DMS153 treated with DMSO at 0.1 percent for 48 hours (cell line): ENCODE measurements at regions not wholly inside any gene's neighbourhood (a gene's known extent, or its start where the extent isn't known, plus 50 kb on each side); places are given as distances from the start of the nearest gene placed in this dataset.
"Not testable (repeated sequence)": the region's sequence is repeated elsewhere in the genome, so short reads cannot be mapped to it uniquely, and the experiment has no call there.

ENCODE experiments used
- DNase-seq: peaks from one replicate; lab custom pipeline; 2025; ENCODE audit not compliant: unreplicated experiment; lab: John Stamatoyannopoulos, UW

DNA sequence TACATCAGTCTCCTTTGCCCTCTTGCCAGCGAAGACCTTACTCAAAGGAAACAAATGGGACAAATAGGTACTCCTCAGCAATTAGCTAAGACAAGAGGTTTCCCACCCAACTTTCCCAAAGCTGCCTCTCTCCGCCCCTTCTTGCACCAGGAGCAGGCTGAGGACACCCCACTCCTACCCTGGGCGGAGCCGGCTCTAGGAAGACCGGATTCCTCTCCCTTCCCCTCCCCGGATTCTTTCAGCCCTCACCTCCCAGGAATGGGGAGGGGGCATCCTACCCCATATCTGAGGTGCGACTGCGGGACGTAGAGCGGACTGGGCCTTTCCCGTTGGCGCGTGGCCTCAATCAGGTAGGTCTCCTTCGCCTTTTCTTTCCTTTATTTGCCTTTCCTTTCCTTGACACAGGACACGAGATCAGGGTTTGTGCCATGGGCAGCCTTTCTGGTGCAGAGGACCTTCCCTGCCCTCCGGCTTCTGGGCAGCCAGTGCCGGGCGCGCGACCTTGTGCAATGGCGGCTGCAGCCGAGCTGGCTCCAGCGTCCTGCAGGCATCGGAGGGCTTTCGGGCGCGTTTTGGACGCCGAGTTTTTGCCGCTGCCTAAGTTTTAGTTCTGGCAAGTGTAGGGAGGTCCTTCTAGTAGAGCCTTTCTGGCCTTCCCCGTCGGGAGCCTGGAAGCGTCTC lies 279.9 kb downstream of the PLS3 start:
- not testable (repeated sequence) for DNase-seq

DNA sequence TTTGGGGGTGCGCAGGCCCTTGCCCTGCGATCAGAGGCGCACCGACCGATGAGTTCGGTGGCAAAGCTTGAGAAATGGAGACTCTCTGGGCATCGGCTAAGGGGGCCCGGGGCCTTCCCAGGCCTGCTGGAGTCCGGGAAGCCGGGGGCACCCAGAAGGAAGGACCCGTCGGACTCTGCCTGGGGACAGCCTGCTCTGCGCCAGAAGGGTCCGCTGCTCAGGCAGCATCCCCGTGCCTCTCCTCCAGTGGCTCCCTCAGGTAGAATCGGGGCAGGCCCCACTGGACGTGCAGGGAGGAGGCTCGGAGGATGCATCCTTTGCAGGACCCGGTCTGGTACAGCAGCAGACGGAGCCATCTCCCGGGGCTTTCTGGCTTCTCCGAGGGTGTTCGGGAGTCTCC lies 290.0 kb downstream of the PLS3 start:
- not testable (repeated sequence) for DNase-seq

DNA sequence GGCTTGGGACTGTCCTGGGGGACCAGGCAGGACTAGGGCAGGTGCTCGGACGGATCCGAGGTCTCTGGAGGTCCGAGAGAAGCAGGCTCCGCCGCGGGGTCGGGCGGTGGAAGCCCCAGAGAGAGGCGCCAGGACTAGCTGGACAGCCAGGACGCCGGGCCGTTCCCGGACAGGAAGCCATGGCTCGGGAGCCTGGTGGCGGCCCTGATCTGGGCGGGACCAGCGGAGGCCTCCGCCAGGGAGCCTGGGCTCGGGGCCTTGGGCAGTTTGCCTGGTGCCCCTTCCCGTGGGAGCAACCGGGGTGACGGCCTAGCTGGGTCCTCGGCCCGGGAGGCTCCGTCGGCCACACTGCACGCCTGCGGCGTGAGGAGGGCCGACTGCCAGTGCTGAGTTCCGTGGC lies 292.3 kb downstream of the PLS3 start:
- not testable (repeated sequence) for DNase-seq

DNA sequence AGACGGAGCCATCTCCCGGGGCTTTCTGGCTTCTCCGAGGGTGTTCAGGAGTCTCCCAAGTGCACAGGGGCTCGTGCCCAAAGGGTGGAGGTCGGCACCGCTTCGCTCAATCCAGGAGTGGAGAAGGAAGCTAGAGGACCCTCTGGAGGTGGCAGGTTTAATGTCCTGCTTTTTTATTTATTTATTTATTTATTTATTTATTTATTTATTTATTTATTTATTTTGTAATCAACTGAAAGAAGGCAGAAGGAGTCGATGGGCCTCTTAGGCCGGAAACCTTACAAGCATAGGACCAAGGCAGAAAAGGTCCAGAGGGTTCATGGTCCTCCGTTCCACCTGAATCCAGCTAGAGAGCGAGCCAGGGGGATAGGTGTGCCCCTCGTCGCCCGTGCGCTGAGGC lies 289.4 kb upstream of the AGTR2 start:
- not testable (repeated sequence) for DNase-seq

DNA sequence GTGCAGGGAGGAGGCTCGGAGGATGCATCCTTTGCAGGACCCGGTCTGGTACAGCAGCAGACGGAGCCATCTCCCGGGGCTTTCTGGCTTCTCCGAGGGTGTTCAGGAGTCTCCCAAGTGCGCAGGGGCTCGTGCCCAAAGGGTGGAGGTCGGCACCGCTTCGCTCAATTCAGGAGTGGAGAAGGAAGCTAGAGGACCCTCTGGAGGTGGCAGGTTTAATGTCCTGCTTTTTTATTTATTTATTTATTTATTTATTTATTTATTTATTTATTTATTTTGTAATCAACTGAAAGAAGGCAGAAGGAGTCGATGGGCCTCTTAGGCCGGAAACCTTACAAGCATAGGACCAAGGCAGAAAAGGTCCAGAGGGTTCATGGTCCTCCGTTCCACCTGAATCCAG lies 286.4 kb upstream of the AGTR2 start:
- not testable (repeated sequence) for DNase-seq

DNA sequence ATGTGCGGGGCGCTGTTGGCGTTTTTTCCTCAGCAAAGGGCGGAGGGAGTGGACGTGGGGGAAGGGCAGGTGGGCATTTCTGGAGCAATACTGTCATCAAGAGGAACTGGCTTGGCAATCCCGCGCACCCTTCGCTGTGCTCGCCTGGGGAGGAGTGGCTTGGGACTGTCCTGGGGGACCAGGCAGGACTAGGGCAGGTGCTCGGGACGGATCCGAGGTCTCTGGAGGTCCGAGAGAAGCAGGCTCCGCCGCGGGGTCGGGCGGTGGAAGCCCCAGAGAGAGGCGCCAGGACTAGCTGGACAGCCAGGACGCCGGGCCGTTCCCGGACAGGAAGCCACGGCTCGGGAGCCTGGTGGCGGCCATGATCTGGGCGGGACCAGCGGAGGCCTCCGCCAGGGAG lies 282.5 kb upstream of the AGTR2 start:
- DNase-seq = not testable (repeated sequence)

DNA sequence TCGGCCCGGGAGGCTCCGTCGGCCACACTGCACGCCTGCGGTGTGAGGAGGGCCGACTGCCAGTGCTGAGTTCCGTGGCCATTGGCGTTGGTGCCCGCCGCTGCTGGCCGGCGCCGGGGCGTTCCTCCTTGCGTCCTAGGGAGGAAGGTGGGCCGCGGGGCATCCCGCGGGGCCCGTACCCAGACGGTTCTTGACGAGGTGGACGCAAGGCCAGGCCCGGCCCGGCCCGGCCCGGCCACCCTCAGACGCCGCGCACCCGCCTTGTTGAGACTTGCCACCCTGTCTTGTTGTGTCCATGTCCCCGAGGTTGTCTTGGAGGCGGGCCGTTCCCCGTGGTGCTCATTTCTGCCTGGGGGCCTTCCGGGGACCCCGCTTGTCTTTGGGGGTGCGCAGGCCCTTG lies 282.0 kb upstream of the AGTR2 start:
- not testable (repeated sequence) for DNase-seq

DNA sequence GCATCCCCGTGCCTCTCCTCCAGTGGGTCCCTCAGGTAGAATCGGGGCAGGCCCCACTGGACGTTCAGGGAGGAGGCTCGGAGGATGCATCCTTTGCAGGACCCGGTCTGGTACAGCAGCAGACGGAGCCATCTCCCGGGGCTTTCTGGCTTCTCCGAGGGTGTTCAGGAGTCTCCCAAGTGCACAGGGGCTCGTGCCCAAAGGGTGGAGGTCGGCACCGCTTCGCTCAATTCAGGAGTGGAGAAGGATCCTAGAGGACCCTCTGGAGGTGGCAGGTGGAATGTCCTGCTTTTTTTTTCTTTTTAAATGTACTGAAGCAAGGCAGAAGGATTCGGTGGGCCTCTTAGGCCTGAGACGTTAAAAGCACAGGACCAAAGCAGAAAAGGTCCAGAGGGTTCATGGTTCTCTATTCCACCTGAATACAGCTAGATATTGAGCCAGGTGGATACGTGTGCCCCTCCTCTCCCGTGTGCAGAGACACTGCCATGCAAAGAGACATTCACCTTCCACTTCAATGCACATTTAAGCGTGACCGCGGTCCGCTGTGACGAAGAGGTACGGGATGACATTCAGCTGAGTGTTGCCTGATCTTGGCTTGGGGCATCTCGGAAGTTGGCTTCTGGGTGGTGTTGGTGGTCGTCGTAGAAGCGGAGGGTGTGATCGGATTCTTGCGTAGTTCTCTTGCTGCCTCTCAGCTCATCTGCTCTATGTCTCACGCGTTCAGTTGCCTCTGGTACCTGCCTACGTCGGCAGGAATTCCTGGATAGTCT lies 281.2 kb upstream of the AGTR2 start:
- no peak for DNase-seq

DNA sequence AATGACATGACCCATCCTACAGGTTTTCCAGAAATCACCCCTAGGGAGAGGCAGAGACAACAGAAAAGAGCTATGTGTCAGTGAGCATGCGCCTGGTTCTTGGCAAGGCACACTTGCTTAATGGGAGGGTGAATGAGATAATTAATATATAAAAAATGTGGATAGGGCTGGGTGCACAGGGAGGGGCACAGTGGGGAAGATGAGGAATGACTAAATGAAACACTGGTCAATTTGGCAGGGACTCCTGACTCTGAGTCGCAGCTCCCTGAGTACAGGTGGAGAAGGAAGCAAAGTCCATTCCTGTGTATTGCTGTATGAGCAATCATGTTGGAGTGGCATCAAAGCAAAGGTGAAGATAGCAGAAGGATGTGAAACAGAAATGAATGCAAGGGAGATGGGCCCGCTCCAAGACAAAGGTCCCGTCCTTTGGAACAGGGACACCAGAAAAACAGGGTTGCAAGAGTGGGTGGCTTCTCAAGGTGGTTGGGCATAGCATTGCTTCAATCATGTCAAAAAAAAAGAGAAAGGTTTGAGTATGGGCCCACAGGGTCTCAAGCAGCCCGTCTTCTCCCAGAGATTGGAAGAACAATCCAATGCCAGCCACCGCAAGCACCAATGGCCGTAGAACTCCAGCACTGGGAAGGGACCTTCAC lies 278.4 kb upstream of the AGTR2 start:
- no peak for DNase-seq

DNA sequence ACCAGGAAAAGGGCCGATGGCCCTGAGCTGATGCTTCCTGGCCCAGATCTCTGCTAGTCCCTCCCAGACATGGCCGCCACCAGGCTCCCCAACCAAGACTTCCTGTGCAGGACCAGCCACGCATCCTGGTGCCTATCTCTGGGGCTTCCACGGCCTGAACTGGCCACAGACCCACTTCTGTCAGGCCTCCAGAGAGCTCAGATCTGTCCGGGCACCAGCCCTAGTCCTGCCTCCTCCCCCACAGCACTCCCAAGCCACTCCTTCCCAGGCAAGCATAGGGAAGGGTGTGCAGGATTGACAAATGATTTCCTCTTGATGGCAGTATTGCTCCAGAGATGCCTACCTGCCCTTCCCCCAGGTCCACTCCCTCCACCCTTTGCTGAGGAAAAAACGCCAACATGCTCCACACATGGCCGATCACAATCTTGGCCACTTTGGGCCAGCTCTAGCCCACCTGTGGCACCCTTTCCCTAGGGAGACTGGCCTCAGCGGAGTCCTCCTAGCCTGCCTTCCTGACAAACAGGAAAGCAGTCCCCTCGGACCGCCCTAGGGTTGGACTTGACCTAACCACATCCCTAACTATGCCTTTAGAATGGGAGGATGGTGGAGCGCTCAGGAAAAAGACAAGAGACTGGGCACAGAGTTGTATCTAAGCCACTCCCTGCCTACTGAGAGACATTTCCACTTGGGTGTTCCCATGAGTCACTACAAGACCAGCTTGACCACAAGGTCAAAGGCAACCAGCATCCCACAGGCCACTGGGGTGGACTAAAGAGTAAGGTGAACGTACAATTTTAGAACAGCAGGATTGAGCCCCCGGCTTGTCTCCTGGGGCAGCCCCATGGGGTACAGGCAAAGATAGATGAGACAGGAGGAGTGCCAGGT lies 277.5 kb upstream of the AGTR2 start:
- peak; percentile 58 for DNase-seq

DNA sequence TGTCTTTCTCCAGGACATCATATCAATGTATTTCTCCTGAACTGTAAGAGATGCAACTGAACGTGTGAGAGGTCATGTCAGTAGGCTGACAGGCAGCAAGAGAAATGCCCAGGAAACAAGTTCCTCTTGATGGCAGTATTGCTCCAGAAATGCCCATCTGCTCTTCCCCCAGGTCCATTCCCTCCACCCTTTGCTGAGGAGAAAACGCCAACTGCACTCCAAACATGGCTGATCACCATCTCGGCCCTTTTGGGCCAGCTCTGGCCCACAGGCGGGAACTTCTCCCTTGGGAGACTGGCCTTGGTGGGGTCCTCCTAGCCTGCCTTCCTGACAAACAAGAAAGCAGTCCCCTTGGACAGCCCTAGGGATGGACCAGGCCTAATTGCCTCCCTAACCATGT lies 276.5 kb upstream of the AGTR2 start:
- DNase-seq = peak; percentile 44

DNA sequence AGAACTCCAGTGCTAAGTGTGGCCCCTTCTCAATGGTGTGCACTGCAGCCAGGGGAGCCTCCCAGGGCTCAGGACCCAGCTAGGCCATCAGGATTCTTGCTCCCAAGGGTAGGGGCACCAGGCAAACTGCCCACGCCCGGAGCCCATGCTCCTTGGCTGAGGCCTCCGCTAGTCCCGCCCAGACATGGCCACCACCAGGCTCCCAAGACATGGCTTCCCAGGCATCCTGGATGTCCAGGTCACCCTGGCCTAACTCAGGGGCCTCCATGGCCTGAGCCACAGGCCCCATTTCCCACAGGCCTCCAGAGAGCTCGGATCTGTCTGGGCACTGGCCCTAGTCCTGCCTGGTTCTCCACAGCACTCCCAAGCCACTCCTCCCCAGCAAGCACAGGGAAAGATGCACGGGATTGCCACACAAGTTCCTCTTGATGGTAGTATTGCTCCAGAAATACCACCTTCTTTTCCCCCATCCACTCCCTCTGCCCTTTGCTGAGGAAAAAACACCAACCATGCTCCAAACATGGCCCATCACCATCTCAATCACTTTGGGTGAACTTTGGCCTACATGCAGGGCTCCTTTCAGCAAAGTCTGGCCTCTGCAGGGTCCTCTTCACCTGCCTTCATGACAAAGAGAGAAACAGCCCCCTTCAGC lies 274.7 kb upstream of the AGTR2 start:
- no peak for DNase-seq

DNA sequence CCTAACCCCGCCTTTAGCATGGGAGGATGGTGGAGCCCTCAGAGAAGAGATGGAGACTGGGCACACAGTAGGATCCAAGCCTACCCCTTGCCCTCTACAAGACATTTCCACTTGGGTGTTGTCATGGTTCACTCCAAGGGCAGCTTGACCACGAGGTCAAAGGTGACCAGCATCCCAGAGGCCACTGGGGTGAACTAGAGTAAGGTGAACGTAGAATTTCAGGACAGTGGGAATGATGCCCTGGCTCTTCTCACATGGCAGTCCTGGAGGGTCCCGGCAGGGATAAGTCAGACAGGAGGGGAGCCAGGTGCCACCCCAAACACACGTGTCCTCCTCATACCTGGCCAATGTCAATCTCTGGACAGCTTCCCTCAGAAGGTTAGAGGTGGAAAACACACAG lies 274.2 kb upstream of the AGTR2 start:
- DNase-seq = no peak

DNA sequence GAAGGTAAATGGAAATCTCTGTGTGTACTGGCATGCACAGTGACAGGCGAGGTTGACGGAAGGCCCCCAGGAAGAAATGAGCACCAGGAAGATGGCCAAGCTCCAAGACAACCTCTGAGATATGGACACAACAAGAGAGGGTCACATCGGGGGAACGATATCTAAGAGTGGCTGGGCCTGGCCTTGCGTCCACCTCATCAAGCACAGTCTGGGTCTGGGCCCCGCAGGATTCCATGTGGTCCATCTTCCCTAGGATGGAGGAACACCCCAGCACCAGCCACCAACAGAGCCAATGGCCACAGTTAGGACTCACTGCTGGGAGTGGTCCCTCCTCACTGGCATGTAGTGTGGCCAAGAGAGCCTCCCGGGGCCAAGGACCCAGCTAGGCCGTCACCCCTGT lies 272.6 kb upstream of the AGTR2 start:
- DNase-seq = no peak

DNA sequence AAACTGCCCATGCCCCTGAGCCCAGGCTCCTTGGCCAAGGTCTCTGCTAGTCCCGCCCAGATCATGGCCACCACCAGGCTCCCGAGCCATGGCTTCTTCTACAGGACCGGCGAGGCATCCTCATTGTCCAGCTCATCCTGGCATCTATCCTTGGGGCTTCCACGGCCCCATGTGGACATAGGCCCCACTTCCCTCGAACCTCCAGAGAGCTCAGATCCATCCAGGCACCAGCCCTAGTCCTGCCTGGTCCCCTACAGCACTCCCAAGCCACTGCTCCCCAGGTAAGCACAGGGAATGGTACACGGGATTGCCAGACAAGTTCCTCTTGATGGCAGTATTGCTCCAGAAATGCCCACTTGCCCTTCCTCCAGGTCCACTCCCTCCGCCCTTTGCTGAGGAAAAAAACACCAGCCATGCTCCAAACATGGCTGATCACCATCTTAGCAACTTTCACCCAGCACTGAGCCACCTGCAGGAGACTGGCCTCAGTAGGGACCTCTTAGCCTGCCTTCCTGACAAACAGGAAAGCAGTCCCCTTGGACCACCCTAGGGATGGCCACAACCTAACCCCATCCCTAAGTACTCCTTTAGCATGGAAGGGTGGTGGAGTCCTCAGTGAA lies 272.1 kb upstream of the AGTR2 start:
- peak; percentile 64 for DNase-seq

DNA sequence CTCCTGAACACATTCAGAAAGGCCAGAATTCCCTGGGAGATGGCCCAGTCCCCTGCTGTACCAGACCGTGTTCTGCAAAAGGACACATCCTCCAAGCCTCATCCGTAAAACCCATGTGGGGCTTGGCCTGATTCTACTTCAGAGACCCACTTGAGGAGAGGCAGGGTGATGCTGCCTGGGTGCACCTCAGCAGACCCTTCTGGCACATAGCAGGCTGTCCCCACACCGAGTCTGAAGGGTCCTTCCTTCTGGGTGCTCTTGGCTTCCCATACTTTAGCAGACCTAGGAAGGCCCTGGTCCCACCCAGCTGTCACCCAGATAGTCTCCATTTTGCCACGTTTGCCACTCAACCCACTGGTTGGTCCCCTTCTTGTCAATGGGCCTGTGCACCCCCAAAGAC lies 270.1 kb upstream of the AGTR2 start:
- no peak for DNase-seq

DNA sequence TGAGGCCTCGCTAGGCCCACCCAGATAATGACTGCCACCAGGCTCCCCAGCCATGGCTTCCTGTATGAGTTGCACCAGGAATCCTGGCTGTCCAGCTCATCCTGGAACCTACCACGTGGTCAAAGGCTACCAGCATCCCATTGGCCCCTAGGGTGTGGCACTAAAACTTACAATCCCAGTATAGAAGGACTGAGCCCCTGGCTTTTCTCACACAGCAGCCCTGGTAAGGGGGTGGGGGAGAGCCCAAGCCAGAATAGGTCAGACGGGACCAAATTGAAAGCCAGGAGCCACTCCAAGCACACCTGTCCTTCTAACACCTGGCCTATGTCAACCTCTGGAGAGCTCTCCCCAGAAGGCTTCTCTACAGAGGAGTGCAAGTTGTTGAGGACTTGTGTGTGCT lies 269.3 kb upstream of the AGTR2 start:
- DNase-seq = no peak

DNA sequence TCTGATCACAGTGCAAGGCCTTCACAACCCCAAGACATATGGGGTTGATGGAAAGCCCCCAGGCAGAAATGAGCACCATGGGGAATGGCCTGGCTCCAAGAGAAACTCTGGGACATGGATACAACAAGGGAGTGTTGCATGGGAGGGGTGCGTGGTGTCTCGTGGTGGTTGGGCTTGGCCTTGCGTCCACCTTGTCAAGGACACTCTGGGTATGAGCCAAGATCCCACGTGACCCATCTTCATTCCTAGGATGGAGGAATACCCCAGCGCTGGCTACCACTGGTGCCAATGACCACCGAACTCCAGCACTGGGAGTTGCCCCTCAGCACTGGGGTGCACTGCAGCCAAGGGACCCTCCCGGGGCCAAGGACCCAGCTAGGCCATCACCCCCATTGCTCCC lies 267.5 kb upstream of the AGTR2 start:
- DNase-seq = no peak

DNA sequence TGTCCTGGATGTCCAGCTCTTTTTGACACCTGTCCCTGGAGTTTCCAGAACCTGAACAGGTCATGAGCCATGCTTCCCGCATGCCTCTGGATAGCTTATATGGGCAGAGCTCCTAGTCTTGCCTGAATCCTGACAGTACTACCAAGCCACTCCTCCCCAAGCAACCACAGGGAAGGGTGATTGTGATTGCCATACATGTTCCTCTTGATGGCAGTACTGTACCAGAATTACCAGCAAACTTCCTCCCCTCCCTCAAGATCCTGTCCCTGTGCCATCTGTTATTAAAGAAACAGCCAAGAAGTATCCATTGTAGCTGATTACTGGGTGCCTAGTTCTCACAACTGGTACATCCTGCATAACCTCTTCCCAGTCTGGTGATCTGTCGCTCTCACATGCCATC lies 264.3 kb upstream of the AGTR2 start:
- no peak for DNase-seq

DNA sequence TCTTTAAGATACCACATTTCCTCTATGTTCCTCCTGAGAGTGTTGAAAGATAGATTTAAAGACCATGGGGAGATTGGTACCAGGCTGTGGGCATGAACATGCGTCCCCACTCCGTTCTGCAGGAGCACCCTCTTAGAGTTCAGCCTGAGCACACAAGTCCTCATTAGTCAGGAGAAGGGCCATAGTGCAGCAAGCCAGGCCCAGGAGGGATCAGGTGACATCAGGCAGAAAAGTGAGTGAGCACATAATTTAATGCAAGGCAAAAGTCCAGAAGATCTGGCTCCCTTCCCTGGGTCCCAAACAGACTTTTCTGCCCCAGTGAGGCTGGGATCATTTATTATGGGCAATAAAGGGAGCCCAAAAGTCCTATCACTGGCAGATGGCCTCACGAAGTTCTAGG lies 263.7 kb upstream of the AGTR2 start:
- no peak for DNase-seq
